ENCODE measurements at regions not wholly inside any gene's neighbourhood (a gene's known extent, or its start where the extent isn't known, plus 50 kb on each side); places are given as distances from the start of the nearest gene placed in this dataset.

DNA sequence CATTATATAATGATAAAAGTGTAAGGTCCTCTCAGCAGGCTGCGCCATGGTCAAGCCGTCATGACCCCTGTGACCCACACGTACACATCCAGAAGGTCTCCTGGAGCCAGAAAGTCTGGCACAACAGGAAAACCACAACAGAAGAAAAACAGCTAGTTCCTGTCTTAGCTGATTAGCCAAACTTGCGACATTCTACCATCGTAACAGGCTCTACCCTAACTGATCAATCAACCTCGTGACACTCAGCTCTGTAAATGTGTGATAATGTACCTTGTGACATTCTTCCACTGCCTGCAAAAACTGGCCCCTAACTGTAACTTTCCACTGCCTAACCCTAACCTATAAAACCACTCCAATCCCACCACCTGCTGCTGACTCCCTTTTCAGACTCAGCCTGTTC is 316.4 kb upstream of the TUSC1 start:
- no peaks in the 10 kb centered on the region for H3K9me2 ChIP-seq
- DNase-seq, result no peak
- H3K36me3 ChIP-seq (replicated peaks in 1 of 2; ENCODE audit: control insufficient read depth in 1 of 2, insufficient read depth in 2 of 2, low read length in 1 of 2), result no peaks in the 10 kb centered on the region
- CTCF ChIA-PET, result no interaction called here
- no peak overlapping the region for H3K4me3 ChIP-seq (ENCODE audit: low read depth in 2 of 2, low read length in 1 of 2)
- H3K9ac ChIP-seq, result no peak overlapping the region
- no peaks in the 10 kb centered on the region for H3K4me1 ChIP-seq (ENCODE audit: control insufficient read depth in 1 of 2, insufficient read depth in 2 of 2, low read depth in 1 of 2, low read length in 1 of 2)
- no peaks in the 10 kb centered on the region for H3K79me2 ChIP-seq (ENCODE audit: insufficient read depth)
- no peaks in the 10 kb centered on the region for H3K27me3 ChIP-seq (ENCODE audit: insufficient read depth)
- POLR2A ChIA-PET, result no interaction called here
- H3K4me2 ChIP-seq, result no peak overlapping the region
- H3K9me3 ChIP-seq, result no peaks in the 10 kb centered on the region
- H4K20me1 ChIP-seq (ENCODE audit: insufficient read depth), result no peaks in the 10 kb centered on the region
- no peak for TF ChIP-seq FOSL2 (IDR thresholded peaks at IDR 0.05; ENCODE audit: borderline replicate concordance, low read depth)
- no peak overlapping the region for H3K27ac ChIP-seq (ENCODE audit: low read depth in 2 of 2, low read length in 1 of 2)
- H3F3A ChIP-seq (replicated peaks; ENCODE audit: insufficient read depth), result no peaks in the 10 kb centered on the region
- H2AFZ ChIP-seq (ENCODE audit: low read depth), result no peak overlapping the region
- 71% methylated on average over 6 of the region's 6 CpGs for WGBS (ENCODE audit: low lambda C conversion rate)

DNA sequence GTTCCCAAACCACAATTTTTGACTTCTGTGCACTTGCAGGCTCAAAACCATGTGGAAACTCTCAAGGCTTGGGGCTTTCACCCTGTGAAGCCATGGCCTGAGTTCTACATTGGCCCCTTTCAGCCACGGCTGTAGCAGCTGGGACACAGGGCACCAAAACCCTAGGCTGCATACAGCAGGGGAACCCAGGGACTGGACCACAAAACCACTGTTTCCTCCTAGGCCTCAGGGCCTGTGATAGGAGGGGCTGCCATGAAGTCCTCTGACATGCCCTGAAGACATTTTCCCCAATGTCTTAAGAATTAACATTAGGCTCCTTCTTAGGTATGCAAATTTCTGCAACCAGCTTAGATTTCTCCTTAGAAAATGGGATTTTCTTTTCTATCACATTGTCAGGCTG is 312.1 kb upstream of the TUSC1 start:
- H3K4me2 ChIP-seq, result no peak overlapping the region
- H2AFZ ChIP-seq (ENCODE audit: low read depth), result no peak overlapping the region
- CTCF ChIA-PET, result no interaction called here
- no CpG with 5 or more reads among the region's 1 CpG for WGBS (ENCODE audit: low lambda C conversion rate)
- no peaks in the 10 kb centered on the region for H4K20me1 ChIP-seq (ENCODE audit: insufficient read depth)
- H3K36me3 ChIP-seq (replicated peaks in 1 of 2; ENCODE audit: control insufficient read depth in 1 of 2, insufficient read depth in 2 of 2, low read length in 1 of 2), result no peaks in the 10 kb centered on the region
- no peak overlapping the region for H3K4me3 ChIP-seq (ENCODE audit: low read depth in 2 of 2, low read length in 1 of 2)
- no peaks in the 10 kb centered on the region for H3K27me3 ChIP-seq (ENCODE audit: insufficient read depth)
- H3F3A ChIP-seq (replicated peaks; ENCODE audit: insufficient read depth), result no peaks in the 10 kb centered on the region
- H3K27ac ChIP-seq (ENCODE audit: low read depth in 2 of 2, low read length in 1 of 2), result no peak overlapping the region
- H3K9me3 ChIP-seq, result no peaks in the 10 kb centered on the region
- DNase-seq, result no peak
- H3K9ac ChIP-seq, result no peak overlapping the region
- POLR2A ChIA-PET, result no interaction called here
- no peaks in the 10 kb centered on the region for H3K9me2 ChIP-seq
- TF ChIP-seq MXI1 (IDR thresholded peaks at IDR 0.05; ENCODE audit: low read depth, low read length), result no peak
- H3K79me2 ChIP-seq (ENCODE audit: insufficient read depth), result no peaks in the 10 kb centered on the region
- H3K4me1 ChIP-seq (ENCODE audit: control insufficient read depth in 1 of 2, insufficient read depth in 2 of 2, low read depth in 1 of 2, low read length in 1 of 2), result no peaks in the 10 kb centered on the region

DNA sequence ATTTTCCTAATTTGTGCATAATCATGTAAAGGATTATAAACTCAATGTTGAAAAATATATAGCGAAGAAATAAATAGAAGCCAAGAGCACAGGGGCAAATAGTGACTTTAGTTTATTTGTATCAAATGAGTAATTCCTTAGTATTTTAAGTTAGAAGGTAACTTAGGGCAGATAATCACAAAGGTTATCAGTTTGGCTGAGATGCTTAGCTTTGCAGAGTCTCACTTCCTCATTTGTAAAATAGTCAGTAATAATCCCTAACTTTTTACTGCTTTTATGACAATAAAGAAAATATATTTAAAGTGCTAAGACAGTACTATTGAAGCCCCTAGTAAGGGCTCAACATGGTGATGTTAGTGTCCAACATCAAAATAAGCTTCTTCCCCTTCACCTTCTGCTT is 297.4 kb upstream of the TUSC1 start:
- no peak for DNase-seq
- H3K27ac ChIP-seq (ENCODE audit: low read depth in 2 of 2, low read length in 1 of 2), result no peak overlapping the region
- no peak overlapping the region for H3K4me2 ChIP-seq
- WGBS (ENCODE audit: low lambda C conversion rate), result 74% methylated on average over 1 of the region's 1 CpG
- ChIA-PET CTCF (no interaction called here), POLR2A (no interaction called here)
- H3K27me3 ChIP-seq (ENCODE audit: insufficient read depth), result no peaks in the 10 kb centered on the region
- H3K36me3 ChIP-seq (replicated peaks in 1 of 2; ENCODE audit: control insufficient read depth in 1 of 2, insufficient read depth in 2 of 2, low read length in 1 of 2), result no peaks in the 10 kb centered on the region
- H3K79me2 ChIP-seq (ENCODE audit: insufficient read depth), result no peaks in the 10 kb centered on the region
- no peak overlapping the region for H3K4me3 ChIP-seq (ENCODE audit: low read depth in 2 of 2, low read length in 1 of 2)
- no peaks in the 10 kb centered on the region for H3K9me2 ChIP-seq
- H3K9ac ChIP-seq, result no peak overlapping the region
- no peaks in the 10 kb centered on the region for H3F3A ChIP-seq (replicated peaks; ENCODE audit: insufficient read depth)
- no peaks in the 10 kb centered on the region for H4K20me1 ChIP-seq (ENCODE audit: insufficient read depth)
- H2AFZ ChIP-seq (ENCODE audit: low read depth), result no peak overlapping the region
- no peaks in the 10 kb centered on the region for H3K9me3 ChIP-seq
- H3K4me1 ChIP-seq (ENCODE audit: control insufficient read depth in 1 of 2, insufficient read depth in 2 of 2, low read depth in 1 of 2, low read length in 1 of 2), result no peaks in the 10 kb centered on the region
- TF ChIP-seq EZH2phosphoT487 (IDR thresholded peaks at IDR 0.05; ENCODE audit: borderline replicate concordance, low read depth), result no peak
- no peak for TF ChIP-seq TAF1 (IDR thresholded peaks at IDR 0.05; ENCODE audit: borderline replicate concordance, low read depth, low read length)
- TF ChIP-seq TCF12 (IDR thresholded peaks at IDR 0.05), result no peak
- no peak for TF ChIP-seq ELF1 (IDR thresholded peaks at IDR 0.05)
- no peak for TF ChIP-seq RCOR1 (IDR thresholded peaks at IDR 0.05; ENCODE audit: low read length)
- no peak for TF ChIP-seq GATA2 (CRISPR knock-in tag; IDR thresholded peaks at IDR 0.05)
- no peak for TF ChIP-seq CTCF (IDR thresholded peaks at IDR 0.05)
- TF ChIP-seq RFX5 (IDR thresholded peaks at IDR 0.05; ENCODE audit: low read length), result no peak
- no peak for TF ChIP-seq NRF1 (IDR thresholded peaks at IDR 0.05; ENCODE audit: low read depth, low read length)
- no peak for TF ChIP-seq JUND (IDR thresholded peaks at IDR 0.05)
- TF ChIP-seq YY1 (IDR thresholded peaks at IDR 0.05; ENCODE audit: low read depth), result no peak

Measured in SK-N-SH (cell line).